NCI-H774 (cell line): ENCODE measurements at regions not wholly inside any gene's neighbourhood (a gene's known extent, or its start where the extent isn't known, plus 50 kb on each side); places are given as distances from the start of the nearest gene placed in this dataset.

Experiments used
- DNase-seq: peaks from one replicate; lab custom pipeline; 2025; lab: John Stamatoyannopoulos, UW

GRCh38 chr2:16117791-16118610 lies 177.7 kb downstream of the MYCN start:
- DNase-seq, result no peak

DNA sequence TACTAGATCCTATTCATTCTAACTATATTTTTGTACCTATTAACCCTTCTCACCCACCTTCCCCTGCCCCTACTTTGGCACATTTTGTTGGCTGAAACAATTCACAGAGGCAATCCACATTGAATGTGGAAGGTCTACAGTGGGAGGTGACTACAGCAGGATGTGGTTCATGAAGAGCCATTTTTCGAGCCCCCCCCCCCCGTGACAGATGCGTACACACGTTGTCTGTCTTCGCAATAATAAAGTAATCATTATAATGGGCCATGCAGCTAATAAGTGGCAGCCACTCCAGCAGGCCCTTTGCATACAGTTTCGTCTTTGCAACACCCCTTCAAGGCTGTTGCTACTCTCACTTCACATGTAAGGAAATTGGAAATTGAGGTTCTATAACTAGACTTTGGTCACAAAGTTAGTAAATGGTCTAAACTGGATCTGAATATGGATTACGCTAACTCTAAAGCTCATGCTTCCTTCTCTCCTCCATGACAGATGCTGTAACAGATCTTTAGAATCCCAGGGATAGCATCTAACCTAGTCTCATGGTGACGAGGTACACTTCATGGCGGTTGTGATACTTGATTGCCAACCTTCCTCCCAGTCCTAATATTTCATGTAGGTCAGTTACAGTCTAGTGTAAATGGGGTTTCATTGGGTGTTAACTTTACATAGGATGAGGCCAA lies 176.8 kb downstream of the MYCN start:
- no peak for DNase-seq

- no peak for DNase-seq
Measured at GRCh38 chr2:16115881-16116830, 175.8 kb downstream of the MYCN start.

DNA sequence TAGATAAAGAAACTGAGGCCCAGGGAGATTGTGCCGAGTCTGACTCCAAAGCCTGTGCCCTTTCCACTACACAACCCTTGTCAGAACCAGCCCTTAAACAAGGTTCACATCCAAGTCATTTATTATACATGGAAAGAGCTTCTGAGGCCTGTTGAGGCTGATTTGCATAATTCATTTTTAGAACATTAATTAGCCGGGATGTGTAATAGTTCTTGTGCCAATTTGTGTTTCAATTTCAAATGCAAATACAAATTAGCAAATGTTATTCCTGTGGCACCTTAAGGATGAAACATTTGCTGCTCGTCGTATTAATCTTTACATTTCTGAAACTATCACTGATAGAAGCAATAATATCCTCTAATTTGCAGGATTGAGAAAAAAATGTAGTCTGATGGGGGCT lies 174.9 kb downstream of the MYCN start:
- no peak for DNase-seq

DNA sequence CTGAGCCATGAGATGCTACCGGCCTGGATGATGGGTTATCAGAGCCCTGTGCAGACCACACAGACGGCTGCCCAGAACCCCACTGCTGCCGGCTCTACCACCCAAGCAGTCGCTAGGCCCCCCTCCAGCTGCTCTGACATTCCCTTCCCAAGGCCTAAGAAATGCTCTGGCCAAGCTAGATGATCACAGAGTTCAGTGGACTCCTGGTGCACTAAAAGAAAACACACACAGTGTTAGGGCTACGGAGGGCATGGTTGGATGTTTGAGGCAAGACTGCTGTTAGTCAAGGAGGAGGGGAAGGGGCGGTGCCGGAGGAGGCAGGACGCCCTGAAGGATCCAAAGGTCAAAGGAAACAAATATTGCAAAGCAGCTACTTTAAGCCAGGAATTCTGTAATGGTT lies 174.5 kb downstream of the MYCN start:
- no peak for DNase-seq

DNA sequence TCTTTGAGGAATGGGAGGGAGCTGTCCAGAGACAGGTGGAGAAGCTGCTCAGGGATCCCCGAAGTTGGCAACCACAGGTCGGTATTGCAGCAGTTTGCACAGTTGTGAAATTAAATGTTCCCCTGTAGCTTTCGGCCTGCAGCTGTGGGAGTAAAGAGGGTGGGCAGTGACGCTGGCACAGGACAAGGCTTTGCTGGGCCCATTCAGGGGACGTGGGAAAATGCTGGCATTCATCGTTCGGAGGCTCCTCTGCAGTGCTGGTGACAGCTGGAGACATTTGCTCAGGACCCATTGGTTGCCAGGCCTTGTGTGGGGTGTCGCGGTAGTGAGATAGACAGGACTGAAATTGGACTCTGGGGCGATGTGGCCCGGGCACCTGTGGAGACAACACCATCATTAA lies 173.7 kb downstream of the MYCN start:
- no peak for DNase-seq

DNA sequence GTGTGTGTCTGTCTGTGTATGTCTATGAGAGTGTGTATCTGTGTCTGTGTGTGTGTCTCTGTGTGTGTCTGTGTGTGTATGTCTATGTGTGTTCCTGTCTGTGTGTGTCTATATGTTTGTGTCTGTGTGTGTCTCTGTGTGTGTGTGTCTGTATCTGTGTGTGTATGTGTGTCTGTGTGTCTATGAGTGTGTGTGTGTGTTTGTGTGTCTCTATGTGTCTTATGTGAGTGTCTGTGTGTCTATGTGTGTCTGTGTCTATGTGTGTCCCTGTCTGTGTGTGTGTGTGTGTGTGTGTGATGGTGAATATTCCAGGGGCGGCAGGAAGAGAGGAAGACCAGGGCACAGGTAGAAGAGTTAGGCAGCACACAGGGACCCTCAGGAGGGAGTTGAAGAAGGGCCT lies 173.2 kb downstream of the MYCN start:
- DNase-seq, result no peak

GRCh38 chr2:16112972-16113560 lies 172.7 kb downstream of the MYCN start:
- no peak for DNase-seq

- no peak for DNase-seq
Measured at GRCh38 chr2:16112251-16112971, 172.1 kb downstream of the MYCN start.

DNA sequence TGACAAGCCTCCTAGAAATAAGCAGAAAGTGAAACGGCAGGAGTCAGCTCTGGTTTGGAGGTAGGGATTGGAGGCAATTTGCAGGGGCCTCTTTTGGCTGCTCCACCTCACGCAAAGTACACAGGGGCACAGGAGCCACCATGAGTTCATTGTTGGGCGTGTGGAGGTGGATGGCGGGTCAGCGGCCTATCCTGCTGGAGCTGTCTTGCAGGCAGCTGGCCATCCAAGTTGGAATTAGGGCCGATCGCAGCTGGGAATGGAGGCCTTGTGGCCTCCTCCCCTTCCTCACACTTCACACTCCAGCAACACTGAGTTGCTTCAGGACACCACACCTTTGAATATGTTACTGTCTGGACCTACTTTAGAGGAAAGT lies 171.5 kb downstream of the MYCN start:
- no peak for DNase-seq

- no peak for DNase-seq
Measured at GRCh38 chr2:16109821-16110310, 169.5 kb downstream of the MYCN start.

DNA sequence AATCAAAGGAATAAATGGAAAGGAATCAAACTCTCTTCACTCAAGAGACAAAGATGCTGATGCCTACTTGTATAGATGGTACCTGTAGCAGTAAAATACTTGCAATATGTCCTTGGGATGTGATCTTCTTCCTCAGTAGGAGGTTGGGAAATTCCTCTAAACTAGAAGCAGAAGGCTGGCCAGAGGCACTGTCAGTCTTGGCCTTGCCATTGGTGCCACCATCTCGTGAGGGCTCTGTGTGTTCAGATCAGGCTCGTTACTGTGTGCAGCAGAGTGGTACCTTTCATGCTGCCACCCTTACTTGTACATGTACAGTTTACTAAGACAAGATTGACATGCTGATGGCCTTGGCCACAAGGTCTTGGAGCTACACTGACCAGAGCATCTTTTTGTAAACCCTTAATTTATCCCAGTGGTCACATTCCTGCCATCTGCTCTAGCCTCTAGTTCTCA lies 169.0 kb downstream of the MYCN start:
- DNase-seq, result no peak

DNA sequence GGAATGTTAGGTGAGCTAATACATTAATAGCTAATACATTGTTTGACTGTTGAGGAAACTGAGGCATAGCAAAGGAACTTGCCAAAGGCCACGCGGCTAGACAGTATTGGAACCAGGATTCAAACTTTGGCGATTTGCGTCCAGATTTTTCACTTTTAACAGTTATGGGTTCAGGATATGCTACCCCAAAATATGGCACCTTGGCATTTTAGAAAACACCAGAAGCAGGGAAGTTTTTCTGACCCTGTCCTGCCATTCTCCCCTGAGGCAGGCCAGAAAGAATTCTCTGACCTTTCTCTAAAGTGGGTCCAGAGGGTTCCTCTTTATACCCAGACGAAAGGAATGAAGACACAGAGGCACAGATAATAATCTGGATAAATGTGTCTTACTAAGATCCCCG lies 166.9 kb downstream of the MYCN start:
- DNase-seq, result no peak

GRCh38 chr2:16106619-16107018 lies 166.3 kb downstream of the MYCN start:
- no peak for DNase-seq

GRCh38 chr2:16105669-16106281 lies 165.4 kb downstream of the MYCN start:
- DNase-seq, result no peak

GRCh38 chr2:16104949-16105668 lies 164.8 kb downstream of the MYCN start:
- no peak for DNase-seq

GRCh38 chr2:16104315-16104948 lies 164.1 kb downstream of the MYCN start:
- DNase-seq, result no peak

DNA sequence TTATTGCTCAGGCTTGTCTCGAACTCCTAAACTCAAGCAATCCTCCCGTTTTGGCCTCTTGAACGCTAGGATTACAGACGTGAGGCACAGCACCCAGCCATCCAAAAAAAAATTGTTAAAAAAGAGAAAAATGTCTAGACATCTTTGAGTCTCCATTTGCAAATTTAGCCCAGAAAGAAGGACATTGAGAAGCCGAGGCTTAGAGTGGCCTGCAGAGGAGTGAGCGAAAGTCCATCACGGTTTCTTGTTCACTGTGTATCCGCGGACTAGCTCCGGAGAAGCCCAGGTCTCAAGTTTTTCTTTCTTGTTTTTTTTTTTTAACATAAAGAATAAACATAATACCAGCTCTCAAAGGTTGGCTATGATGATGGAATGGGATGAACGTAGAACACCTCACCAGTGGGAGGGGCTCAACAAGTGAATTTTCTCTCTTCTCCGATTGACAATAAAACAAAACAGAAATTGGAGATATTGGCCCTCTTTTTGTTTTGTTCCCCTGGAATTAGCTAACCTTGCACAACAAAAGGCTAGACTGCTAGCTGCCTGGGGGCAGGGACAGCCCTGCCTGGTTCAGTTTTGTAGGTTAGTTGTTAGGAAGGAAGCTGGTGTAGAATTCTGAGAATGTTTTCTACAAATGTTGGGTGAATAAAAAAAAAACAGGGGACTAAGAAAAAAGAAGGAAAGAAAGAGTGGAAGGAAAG lies 163.4 kb downstream of the MYCN start:
- DNase-seq, result no peak

GRCh38 chr2:16102976-16103380 lies 162.6 kb downstream of the MYCN start:
- DNase-seq, result no peak
